ENCODE measurements at regions not wholly inside any gene's neighbourhood (a gene's known extent, or its start where the extent isn't known, plus 50 kb on each side); places are given as distances from the start of the nearest gene placed in this dataset.
A peak's percentile ranks its signal among the peaks of the same experiment; 100 is the strongest.
"Not testable (repeated sequence)": the region's sequence is repeated elsewhere in the genome, so short reads cannot be mapped to it uniquely, and the experiment has no call there.

DNA sequence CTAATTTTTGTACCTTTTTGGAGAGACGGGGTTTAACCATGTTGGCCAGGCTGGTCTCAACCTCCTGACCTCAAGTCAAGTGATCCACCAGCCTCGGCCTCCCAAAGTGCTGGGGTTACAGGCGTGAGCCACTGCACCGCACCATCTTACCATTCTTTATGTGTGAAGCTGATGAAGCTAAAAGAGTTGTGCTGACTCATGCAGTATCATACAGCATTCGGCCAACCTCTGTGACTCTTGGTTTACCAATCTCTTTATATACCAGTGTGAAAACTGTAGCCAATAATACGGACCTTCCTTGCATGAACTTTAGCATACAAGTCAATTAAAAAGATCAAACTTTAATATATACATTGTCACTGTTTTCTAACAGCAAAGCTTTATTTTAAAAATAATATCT, 878.2 kb upstream of the MBL2 start:
- no peak overlapping the region for H3K4me3 ChIP-seq (ENCODE audit: insufficient read depth, low read length)
- DNase-seq (ENCODE audit: insufficient read length, low spot score, missing footprints) = no peak
- H3K4me2 ChIP-seq (ENCODE audit: insufficient read depth, low read length) = no peak overlapping the region
- H2AFZ ChIP-seq (ENCODE audit: low read length) = no peak overlapping the region
- H4K20me1 ChIP-seq (ENCODE audit: insufficient read depth, low read length) = no peaks in the 10 kb centered on the region
- TF ChIP-seq, protein P1, sequence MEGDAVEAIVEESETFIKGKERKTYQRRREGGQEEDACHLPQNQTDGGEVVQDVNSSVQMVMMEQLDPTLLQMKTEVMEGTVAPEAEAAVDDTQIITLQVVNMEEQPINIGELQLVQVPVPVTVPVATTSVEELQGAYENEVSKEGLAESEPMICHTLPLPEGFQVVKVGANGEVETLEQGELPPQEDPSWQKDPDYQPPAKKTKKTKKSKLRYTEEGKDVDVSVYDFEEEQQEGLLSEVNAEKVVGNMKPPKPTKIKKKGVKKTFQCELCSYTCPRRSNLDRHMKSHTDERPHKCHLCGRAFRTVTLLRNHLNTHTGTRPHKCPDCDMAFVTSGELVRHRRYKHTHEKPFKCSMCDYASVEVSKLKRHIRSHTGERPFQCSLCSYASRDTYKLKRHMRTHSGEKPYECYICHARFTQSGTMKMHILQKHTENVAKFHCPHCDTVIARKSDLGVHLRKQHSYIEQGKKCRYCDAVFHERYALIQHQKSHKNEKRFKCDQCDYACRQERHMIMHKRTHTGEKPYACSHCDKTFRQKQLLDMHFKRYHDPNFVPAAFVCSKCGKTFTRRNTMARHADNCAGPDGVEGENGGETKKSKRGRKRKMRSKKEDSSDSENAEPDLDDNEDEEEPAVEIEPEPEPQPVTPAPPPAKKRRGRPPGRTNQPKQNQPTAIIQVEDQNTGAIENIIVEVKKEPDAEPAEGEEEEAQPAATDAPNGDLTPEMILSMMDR (IDR thresholded peaks at IDR 0.05; ENCODE audit: extremely low read depth, low read depth, low read length) = no peak
- no peak overlapping the region for H3K27ac ChIP-seq (ENCODE audit: low read depth, low read length)
- no peaks in the 10 kb centered on the region for H3K27me3 ChIP-seq (ENCODE audit: insufficient read depth, low read length)
- H3K36me3 ChIP-seq (ENCODE audit: insufficient read depth, low read length) = no peaks in the 10 kb centered on the region
- H3K79me2 ChIP-seq (ENCODE audit: insufficient read depth, low read length) = no peaks in the 10 kb centered on the region
- no peaks in the 10 kb centered on the region for H3K4me1 ChIP-seq (ENCODE audit: insufficient read depth, low read length)
- no peaks in the 10 kb centered on the region for H3K9me3 ChIP-seq (ENCODE audit: low read depth, low read length)

DNA sequence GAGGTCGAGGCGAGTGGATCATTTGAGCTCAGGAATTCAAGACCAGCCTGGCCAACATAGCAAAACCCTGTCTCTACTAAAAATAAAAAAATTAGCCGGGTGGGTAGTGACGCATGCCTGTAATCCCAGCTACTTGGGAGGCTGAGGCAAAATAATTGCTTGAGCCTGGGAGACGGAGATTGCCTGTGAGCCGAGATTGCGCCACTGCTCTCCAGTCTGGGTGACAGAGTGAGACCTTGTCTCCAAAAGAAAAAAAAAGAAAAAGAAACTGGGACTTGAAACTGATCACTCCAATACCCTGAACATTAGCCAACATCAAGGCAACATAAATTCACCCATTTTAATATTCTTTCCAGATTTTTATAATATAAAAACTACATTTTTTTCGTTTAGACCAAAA, 874.6 kb upstream of the MBL2 start:
- H3K27ac ChIP-seq (ENCODE audit: low read depth, low read length); DNase-seq (ENCODE audit: insufficient read length, low spot score, missing footprints); H2AFZ ChIP-seq (ENCODE audit: low read length); H3K4me1 ChIP-seq (ENCODE audit: insufficient read depth, low read length); H3K79me2 ChIP-seq (ENCODE audit: insufficient read depth, low read length); H3K27me3 ChIP-seq (ENCODE audit: insufficient read depth, low read length); H3K4me2 ChIP-seq (ENCODE audit: insufficient read depth, low read length); H3K36me3 ChIP-seq (ENCODE audit: insufficient read depth, low read length); H3K9me3 ChIP-seq (ENCODE audit: low read depth, low read length); H3K4me3 ChIP-seq (ENCODE audit: insufficient read depth, low read length); H4K20me1 ChIP-seq (ENCODE audit: insufficient read depth, low read length): not testable (repeated sequence)

- no peak for DNase-seq (ENCODE audit: insufficient read length, low spot score, missing footprints)
- H3K4me3 ChIP-seq (ENCODE audit: insufficient read depth, low read length) = no peak overlapping the region
- no peaks in the 10 kb centered on the region for H3K36me3 ChIP-seq (ENCODE audit: insufficient read depth, low read length)
- no peaks in the 10 kb centered on the region for H3K79me2 ChIP-seq (ENCODE audit: insufficient read depth, low read length)
- H4K20me1 ChIP-seq (ENCODE audit: insufficient read depth, low read length) = no peaks in the 10 kb centered on the region
- H2AFZ ChIP-seq (ENCODE audit: low read length) = no peak overlapping the region
- no peak overlapping the region for H3K4me2 ChIP-seq (ENCODE audit: insufficient read depth, low read length)
- H3K9me3 ChIP-seq (ENCODE audit: low read depth, low read length) = no peaks in the 10 kb centered on the region
- H3K27ac ChIP-seq (ENCODE audit: low read depth, low read length) = no peak overlapping the region
- H3K27me3 ChIP-seq (ENCODE audit: insufficient read depth, low read length) = no peaks in the 10 kb centered on the region
- TF ChIP-seq, protein P1 (IDR thresholded peaks at IDR 0.05; ENCODE audit: extremely low read depth, low read depth, low read length) = no peak
- no peaks in the 10 kb centered on the region for H3K4me1 ChIP-seq (ENCODE audit: insufficient read depth, low read length)
Measured at GRCh38 chr10:53646525-53646924, 873.9 kb upstream of the MBL2 start.

- Histone ChIP-seq H3K4me3 (ENCODE audit: insufficient read depth, low read length) (no peak overlapping the region), H3K79me2 (ENCODE audit: insufficient read depth, low read length) (no peaks in the 10 kb centered on the region), H3K36me3 (ENCODE audit: insufficient read depth, low read length) (no peaks in the 10 kb centered on the region), H3K27me3 (ENCODE audit: insufficient read depth, low read length) (no peaks in the 10 kb centered on the region), H3K4me2 (ENCODE audit: insufficient read depth, low read length) (no peak overlapping the region), H2AFZ (ENCODE audit: low read length) (no peak overlapping the region), H3K4me1 (ENCODE audit: insufficient read depth, low read length) (no peaks in the 10 kb centered on the region), H3K27ac (ENCODE audit: low read depth, low read length) (no peak overlapping the region), H3K9me3 (ENCODE audit: low read depth, low read length) (no peaks in the 10 kb centered on the region), H4K20me1 (ENCODE audit: insufficient read depth, low read length) (no peaks in the 10 kb centered on the region)
- no peak for DNase-seq (ENCODE audit: insufficient read length, low spot score, missing footprints)
- TF ChIP-seq, protein P1 (IDR thresholded peaks at IDR 0.05; ENCODE audit: extremely low read depth, low read depth, low read length) = no peak
Measured at GRCh38 chr10:53645951-53646350, 873.4 kb upstream of the MBL2 start.

- peak; percentile 34 for DNase-seq (ENCODE audit: insufficient read length, low spot score, missing footprints)
- H3K27ac ChIP-seq (ENCODE audit: low read depth, low read length) = no peak overlapping the region
- TF ChIP-seq, protein P1 (IDR thresholded peaks at IDR 0.05; ENCODE audit: extremely low read depth, low read depth, low read length) = no peak
- H3K36me3 ChIP-seq (ENCODE audit: insufficient read depth, low read length) = no peaks in the 10 kb centered on the region
- no peak overlapping the region for H3K4me3 ChIP-seq (ENCODE audit: insufficient read depth, low read length)
- H3K4me2 ChIP-seq (ENCODE audit: insufficient read depth, low read length) = no peak overlapping the region
- no peaks in the 10 kb centered on the region for H4K20me1 ChIP-seq (ENCODE audit: insufficient read depth, low read length)
- no peaks in the 10 kb centered on the region for H3K79me2 ChIP-seq (ENCODE audit: insufficient read depth, low read length)
- H3K4me1 ChIP-seq (ENCODE audit: insufficient read depth, low read length) = no peaks in the 10 kb centered on the region
- no peaks in the 10 kb centered on the region for H3K27me3 ChIP-seq (ENCODE audit: insufficient read depth, low read length)
- peaks cover 2% of the 10 kb centered on the region for H3K9me3 ChIP-seq (ENCODE audit: low read depth, low read length)
- no peak overlapping the region for H2AFZ ChIP-seq (ENCODE audit: low read length)
Measured at GRCh38 chr10:53638006-53638405, 865.4 kb upstream of the MBL2 start.

All from osteoblast (primary cell).